ENCODE measurements at regions not wholly inside any gene's neighbourhood (a gene's known extent, or its start where the extent isn't known, plus 50 kb on each side); places are given as distances from the start of the nearest gene placed in this dataset.

DNA sequence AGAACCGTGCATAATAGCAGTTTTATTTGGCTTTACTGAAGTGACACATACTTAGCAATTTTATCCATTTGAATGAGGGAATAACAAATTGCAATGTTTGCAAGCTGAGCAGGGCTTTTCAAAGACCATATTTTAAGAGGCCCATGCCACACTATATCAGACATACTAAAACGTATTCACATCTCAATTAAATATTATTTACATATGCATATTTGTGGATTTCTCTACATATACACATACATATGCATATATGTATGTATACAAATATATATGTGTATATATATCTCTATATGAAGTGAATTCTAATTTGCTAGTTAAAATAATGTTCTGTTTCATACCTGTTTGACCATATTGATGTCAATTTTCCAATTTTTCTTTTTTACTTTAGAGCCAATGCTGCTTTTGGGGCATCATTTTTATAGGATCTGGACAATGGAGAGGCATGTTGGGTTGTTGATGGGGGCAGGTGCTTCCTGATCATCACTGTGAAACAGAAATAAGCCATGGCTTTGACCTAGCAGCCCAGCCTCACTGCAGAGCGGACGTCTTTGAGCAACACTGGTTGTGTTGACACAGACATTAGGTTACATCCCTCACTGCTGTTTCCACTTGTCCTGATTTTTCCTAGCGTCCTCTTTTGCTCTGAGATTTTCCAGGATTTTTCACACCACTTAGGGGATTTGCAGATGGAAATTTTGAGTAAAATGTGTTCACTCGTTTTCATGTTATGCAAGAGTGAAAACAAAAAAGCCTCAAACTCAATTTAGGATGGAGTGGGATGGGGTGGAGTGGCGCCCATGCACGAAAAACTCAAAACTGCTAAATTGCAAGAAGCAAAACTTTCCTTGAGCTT, 56.9 kb downstream of the RDH14 start:
- TF ChIP-seq GABPA (IDR thresholded peaks at IDR 0.05 in 1 of 2, conservative IDR thresholded peaks at IDR 0.05 in 1 of 2), result no peak
- TF ChIP-seq, protein P1, sequence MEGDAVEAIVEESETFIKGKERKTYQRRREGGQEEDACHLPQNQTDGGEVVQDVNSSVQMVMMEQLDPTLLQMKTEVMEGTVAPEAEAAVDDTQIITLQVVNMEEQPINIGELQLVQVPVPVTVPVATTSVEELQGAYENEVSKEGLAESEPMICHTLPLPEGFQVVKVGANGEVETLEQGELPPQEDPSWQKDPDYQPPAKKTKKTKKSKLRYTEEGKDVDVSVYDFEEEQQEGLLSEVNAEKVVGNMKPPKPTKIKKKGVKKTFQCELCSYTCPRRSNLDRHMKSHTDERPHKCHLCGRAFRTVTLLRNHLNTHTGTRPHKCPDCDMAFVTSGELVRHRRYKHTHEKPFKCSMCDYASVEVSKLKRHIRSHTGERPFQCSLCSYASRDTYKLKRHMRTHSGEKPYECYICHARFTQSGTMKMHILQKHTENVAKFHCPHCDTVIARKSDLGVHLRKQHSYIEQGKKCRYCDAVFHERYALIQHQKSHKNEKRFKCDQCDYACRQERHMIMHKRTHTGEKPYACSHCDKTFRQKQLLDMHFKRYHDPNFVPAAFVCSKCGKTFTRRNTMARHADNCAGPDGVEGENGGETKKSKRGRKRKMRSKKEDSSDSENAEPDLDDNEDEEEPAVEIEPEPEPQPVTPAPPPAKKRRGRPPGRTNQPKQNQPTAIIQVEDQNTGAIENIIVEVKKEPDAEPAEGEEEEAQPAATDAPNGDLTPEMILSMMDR (IDR thresholded peaks at IDR 0.05; ENCODE audit: low read depth, low read length, missing input control), result no peak
- TF ChIP-seq RAD21 (IDR thresholded peaks at IDR 0.05), result no peak
- TF ChIP-seq SP1 (IDR thresholded peaks at IDR 0.05), result no peak
- TF ChIP-seq, protein P2, sequence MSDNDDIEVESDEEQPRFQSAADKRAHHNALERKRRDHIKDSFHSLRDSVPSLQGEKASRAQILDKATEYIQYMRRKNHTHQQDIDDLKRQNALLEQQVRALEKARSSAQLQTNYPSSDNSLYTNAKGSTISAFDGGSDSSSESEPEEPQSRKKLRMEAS (IDR thresholded peaks at IDR 0.05), result no peak
- TF ChIP-seq, protein P3, sequence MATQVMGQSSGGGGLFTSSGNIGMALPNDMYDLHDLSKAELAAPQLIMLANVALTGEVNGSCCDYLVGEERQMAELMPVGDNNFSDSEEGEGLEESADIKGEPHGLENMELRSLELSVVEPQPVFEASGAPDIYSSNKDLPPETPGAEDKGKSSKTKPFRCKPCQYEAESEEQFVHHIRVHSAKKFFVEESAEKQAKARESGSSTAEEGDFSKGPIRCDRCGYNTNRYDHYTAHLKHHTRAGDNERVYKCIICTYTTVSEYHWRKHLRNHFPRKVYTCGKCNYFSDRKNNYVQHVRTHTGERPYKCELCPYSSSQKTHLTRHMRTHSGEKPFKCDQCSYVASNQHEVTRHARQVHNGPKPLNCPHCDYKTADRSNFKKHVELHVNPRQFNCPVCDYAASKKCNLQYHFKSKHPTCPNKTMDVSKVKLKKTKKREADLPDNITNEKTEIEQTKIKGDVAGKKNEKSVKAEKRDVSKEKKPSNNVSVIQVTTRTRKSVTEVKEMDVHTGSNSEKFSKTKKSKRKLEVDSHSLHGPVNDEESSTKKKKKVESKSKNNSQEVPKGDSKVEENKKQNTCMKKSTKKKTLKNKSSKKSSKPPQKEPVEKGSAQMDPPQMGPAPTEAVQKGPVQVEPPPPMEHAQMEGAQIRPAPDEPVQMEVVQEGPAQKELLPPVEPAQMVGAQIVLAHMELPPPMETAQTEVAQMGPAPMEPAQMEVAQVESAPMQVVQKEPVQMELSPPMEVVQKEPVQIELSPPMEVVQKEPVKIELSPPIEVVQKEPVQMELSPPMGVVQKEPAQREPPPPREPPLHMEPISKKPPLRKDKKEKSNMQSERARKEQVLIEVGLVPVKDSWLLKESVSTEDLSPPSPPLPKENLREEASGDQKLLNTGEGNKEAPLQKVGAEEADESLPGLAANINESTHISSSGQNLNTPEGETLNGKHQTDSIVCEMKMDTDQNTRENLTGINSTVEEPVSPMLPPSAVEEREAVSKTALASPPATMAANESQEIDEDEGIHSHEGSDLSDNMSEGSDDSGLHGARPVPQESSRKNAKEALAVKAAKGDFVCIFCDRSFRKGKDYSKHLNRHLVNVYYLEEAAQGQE (IDR thresholded peaks at IDR 0.05), result no peak
- TF ChIP-seq NR2F2 (IDR thresholded peaks at IDR 0.05), result no peak
- no peak for TF ChIP-seq TAF1 (conservative IDR thresholded peaks at IDR 0.05)
- TF ChIP-seq, protein P4, sequence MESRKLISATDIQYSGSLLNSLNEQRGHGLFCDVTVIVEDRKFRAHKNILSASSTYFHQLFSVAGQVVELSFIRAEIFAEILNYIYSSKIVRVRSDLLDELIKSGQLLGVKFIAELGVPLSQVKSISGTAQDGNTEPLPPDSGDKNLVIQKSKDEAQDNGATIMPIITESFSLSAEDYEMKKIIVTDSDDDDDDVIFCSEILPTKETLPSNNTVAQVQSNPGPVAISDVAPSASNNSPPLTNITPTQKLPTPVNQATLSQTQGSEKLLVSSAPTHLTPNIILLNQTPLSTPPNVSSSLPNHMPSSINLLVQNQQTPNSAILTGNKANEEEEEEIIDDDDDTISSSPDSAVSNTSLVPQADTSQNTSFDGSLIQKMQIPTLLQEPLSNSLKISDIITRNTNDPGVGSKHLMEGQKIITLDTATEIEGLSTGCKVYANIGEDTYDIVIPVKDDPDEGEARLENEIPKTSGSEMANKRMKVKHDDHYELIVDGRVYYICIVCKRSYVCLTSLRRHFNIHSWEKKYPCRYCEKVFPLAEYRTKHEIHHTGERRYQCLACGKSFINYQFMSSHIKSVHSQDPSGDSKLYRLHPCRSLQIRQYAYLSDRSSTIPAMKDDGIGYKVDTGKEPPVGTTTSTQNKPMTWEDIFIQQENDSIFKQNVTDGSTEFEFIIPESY (IDR thresholded peaks at IDR 0.05), result no peak
- TF ChIP-seq YY1 (IDR thresholded peaks at IDR 0.05), result no peak
- TF ChIP-seq, protein P5, sequence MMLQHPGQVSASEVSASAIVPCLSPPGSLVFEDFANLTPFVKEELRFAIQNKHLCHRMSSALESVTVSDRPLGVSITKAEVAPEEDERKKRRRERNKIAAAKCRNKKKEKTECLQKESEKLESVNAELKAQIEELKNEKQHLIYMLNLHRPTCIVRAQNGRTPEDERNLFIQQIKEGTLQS (IDR thresholded peaks at IDR 0.05), result no peak
- TF ChIP-seq EGR1 (IDR thresholded peaks at IDR 0.05; ENCODE audit: low read depth in 2 of 2), result no peak
- TF ChIP-seq RXRA (IDR thresholded peaks at IDR 0.05), result no peak
- no peak for TF ChIP-seq HNF4A (conservative IDR thresholded peaks at IDR 0.05)

All from liver (tissue), 3 donors.